Chondrocyte (in vitro differentiated cells): ENCODE measurements at regions not wholly inside any gene's neighbourhood (a gene's known extent, or its start where the extent isn't known, plus 50 kb on each side); places are given as distances from the start of the nearest gene placed in this dataset.

Experiments
- DNase-seq: peaks from one replicate; pipeline ENCODE4 v3.0.0; 2021; ENCODE audit warnings: mixed read lengths, low spot score
- H3K27ac Mint-ChIP-seq: one replicate; pipeline ENCODE4 v1.8.0; 2021; ENCODE audit warnings: mild to moderate bottlenecking, moderate library complexity, mixed read lengths; ENCODE audit not compliant: unreplicated experiment
- H3K27me3 Mint-ChIP-seq: 2 replicates; pipeline ENCODE4 v1.8.0; 2021; ENCODE audit warnings: low read depth, mixed read lengths
- H3K36me3 Mint-ChIP-seq: 2 replicates; pipeline ENCODE4 v1.8.0; 2021; ENCODE audit warnings: low read depth, mixed read lengths
- H3K4me1 Mint-ChIP-seq: 2 replicates; pipeline ENCODE4 v1.8.0; 2021; ENCODE audit warnings: low read depth, mild to moderate bottlenecking, mixed read lengths
- H3K4me3 Mint-ChIP-seq: one replicate; pipeline ENCODE4 v1.8.0; 2021; ENCODE audit warnings: mild to moderate bottlenecking, moderate library complexity, mixed read lengths; ENCODE audit not compliant: unreplicated experiment
- H3K9me3 Mint-ChIP-seq: 2 replicates; pipeline ENCODE4 v1.8.0; 2021; ENCODE audit warnings: low read depth, mixed read lengths
- CTCF ChIP-seq: fragments of 200-600 bp; sonication (generic); IDR thresholded peaks from 2 replicates; pipeline ENCODE4 v1.5.0; 2021; ENCODE audit warnings: antibody characterized with exemption, mild to moderate bottlenecking, moderate library complexity

- H3K27ac Mint-ChIP-seq: no peak overlapping the region
- peaks cover 23% of the 10 kb centered on the region for H3K9me3 Mint-ChIP-seq
- H3K36me3 Mint-ChIP-seq: peaks cover 3% of the 10 kb centered on the region
- no peak for TF ChIP-seq CTCF
- no peak for DNase-seq
- H3K4me3 Mint-ChIP-seq: no peak overlapping the region
- no peaks in the 10 kb centered on the region for H3K27me3 Mint-ChIP-seq
- no peaks in the 10 kb centered on the region for H3K4me1 Mint-ChIP-seq
These were observed 622.9 kb downstream of the PCDH7 start for GRCh38 chr4:31343061-31343460.

GRCh38 chr4:31349907-31350306, 629.7 kb downstream of the PCDH7 start:
- H3K9me3 Mint-ChIP-seq: no peaks in the 10 kb centered on the region
- no peak for DNase-seq
- no peak for TF ChIP-seq CTCF
- H3K27me3 Mint-ChIP-seq: no peaks in the 10 kb centered on the region
- no peak overlapping the region for H3K27ac Mint-ChIP-seq
- H3K4me3 Mint-ChIP-seq: no peak overlapping the region
- H3K4me1 Mint-ChIP-seq: no peaks in the 10 kb centered on the region
- no peaks in the 10 kb centered on the region for H3K36me3 Mint-ChIP-seq

GRCh38 chr4:31351695-31352094, 631.5 kb downstream of the PCDH7 start:
- Mint-ChIP-seq H3K27me3 (no peaks in the 10 kb centered on the region), H3K4me3 (no peak overlapping the region), H3K9me3 (no peaks in the 10 kb centered on the region), H3K36me3 (no peaks in the 10 kb centered on the region), H3K27ac (no peak overlapping the region), H3K4me1 (no peaks in the 10 kb centered on the region)
- TF ChIP-seq CTCF: no peak
- no peak for DNase-seq

GRCh38 chr4:31356839-31357238, 636.7 kb downstream of the PCDH7 start:
- no peaks in the 10 kb centered on the region for H3K27me3 Mint-ChIP-seq
- no peaks in the 10 kb centered on the region for H3K9me3 Mint-ChIP-seq
- no peak for DNase-seq
- H3K4me3 Mint-ChIP-seq: no peak overlapping the region
- no peaks in the 10 kb centered on the region for H3K4me1 Mint-ChIP-seq
- no peak for TF ChIP-seq CTCF
- no peaks in the 10 kb centered on the region for H3K36me3 Mint-ChIP-seq
- no peak overlapping the region for H3K27ac Mint-ChIP-seq

- Mint-ChIP-seq H3K4me1 (no peaks in the 10 kb centered on the region), H3K4me3 (no peak overlapping the region), H3K9me3 (no peaks in the 10 kb centered on the region), H3K27me3 (no peaks in the 10 kb centered on the region), H3K36me3 (no peaks in the 10 kb centered on the region), H3K27ac (no peak overlapping the region)
- TF ChIP-seq CTCF: no peak
- DNase-seq: no peak
These were observed 640.6 kb downstream of the PCDH7 start for GRCh38 chr4:31360786-31361185.
